ENCODE measurements at regions not wholly inside any gene's neighbourhood (a gene's known extent, or its start where the extent isn't known, plus 50 kb on each side); places are given as distances from the start of the nearest gene placed in this dataset.

DNA sequence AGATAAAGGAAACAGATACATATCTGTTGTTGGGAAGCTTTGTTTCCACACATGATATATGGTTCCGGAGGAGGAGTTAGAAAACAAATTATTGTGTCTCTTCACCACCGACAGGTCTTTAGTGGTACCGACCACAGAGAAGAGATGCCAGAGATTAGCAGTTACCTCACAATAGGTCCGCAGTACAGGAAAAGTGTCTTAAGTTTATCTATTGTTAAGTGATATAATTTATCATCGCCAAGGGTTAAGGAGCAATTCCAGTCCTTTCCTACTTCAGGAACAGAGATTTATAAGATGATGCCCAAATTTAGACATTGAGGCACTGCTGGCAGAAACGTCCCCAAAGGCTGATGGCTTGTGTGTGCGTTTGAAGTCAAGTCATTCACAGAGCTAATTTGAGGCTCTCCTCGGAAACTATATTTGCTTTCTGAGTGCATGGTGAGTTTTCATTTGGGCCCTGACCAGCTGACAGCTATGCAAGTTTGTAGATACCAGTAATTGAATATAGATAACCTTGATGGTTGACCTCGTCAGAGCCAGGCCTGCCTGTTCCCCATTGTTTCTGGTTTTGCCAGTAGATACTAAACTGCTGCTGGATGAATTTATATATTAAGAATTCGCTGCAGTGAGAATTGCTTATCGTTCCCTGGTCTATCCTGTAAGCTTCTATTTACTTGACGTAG lies 196.4 kb upstream of the IRX3 start:
- H3K79me2 ChIP-seq (ENCODE audit: control insufficient read depth, insufficient read depth, low read length, poor library complexity): no peaks in the 10 kb centered on the region
- DNase-seq: no peak
- H3K36me3 ChIP-seq (ENCODE audit: control insufficient read depth in 1 of 2, insufficient read depth in 2 of 2, low read length in 2 of 2): no peaks in the 10 kb centered on the region
- H4K12ac ChIP-seq (ENCODE audit: low read depth, low read length): no peak overlapping the region
- H3K23ac ChIP-seq (ENCODE audit: low read length): no peak overlapping the region
- H3K4me3 ChIP-seq (ENCODE audit: low read depth, low read length): no peak overlapping the region
- H4K8ac ChIP-seq (ENCODE audit: low read depth, low read length): no peak overlapping the region
- no peak overlapping the region for H3K14ac ChIP-seq (ENCODE audit: low read length)
- H2AFZ ChIP-seq (ENCODE audit: insufficient read depth, low read length, poor library complexity): no peak overlapping the region
- no peak overlapping the region for H3K4me2 ChIP-seq (ENCODE audit: low read length)
- no peaks in the 10 kb centered on the region for H3K27me3 ChIP-seq (ENCODE audit: insufficient read depth, low read length)
- H3K4me1 ChIP-seq (ENCODE audit: control insufficient read depth in 1 of 2, insufficient read depth in 2 of 2, low read length in 2 of 2): peaks cover 4 to 10% of the 10 kb centered on the region in 2 experiments
- H3K9me3 ChIP-seq (ENCODE audit: insufficient read depth, low read depth, low read length): peaks cover 3% of the 10 kb centered on the region
- H2BK120ac ChIP-seq (ENCODE audit: insufficient read depth, low read length, poor library complexity): no peak overlapping the region
- no peak overlapping the region for H3K18ac ChIP-seq (ENCODE audit: low read length)
- H2BK5ac ChIP-seq (ENCODE audit: low read depth, low read length, poor library complexity): no peak overlapping the region
- H3K9ac ChIP-seq (ENCODE audit: low read length): no peak overlapping the region
- no peak overlapping the region for H3K27ac ChIP-seq (ENCODE audit: low read depth, low read length)
- WGBS (ENCODE audit: extremely low coverage, insufficient coverage, insufficient read length): no CpG with 5 or more reads among the region's 12 CpGs
- peaks cover 2% of the 10 kb centered on the region for H3K79me1 ChIP-seq (ENCODE audit: low read length)
- H4K91ac ChIP-seq (ENCODE audit: low read depth, low read length): no peak overlapping the region
- H2BK12ac ChIP-seq (ENCODE audit: low read length): no peak overlapping the region
- no peak overlapping the region for H2AK5ac ChIP-seq (ENCODE audit: low read length)
- H3K4ac ChIP-seq (ENCODE audit: low read depth, low read length): no peak overlapping the region

GRCh38 chr16:54480429-54480828 lies 193.8 kb upstream of the IRX3 start:
- Histone ChIP-seq H3K14ac (ENCODE audit: low read length) (no peak overlapping the region), H2AK5ac (ENCODE audit: low read length) (no peak overlapping the region), H3K23ac (ENCODE audit: low read length) (no peak overlapping the region), H4K8ac (ENCODE audit: low read depth, low read length) (no peak overlapping the region), H3K18ac (ENCODE audit: low read length) (no peak overlapping the region), H3K79me1 (ENCODE audit: low read length) (peaks cover 2% of the 10 kb centered on the region), H3K27ac (ENCODE audit: low read depth, low read length) (no peak overlapping the region), H3K79me2 (ENCODE audit: control insufficient read depth, insufficient read depth, low read length, poor library complexity) (no peaks in the 10 kb centered on the region), H3K36me3 (ENCODE audit: control insufficient read depth in 1 of 2, insufficient read depth in 2 of 2, low read length in 2 of 2) (no peaks in the 10 kb centered on the region), H2BK12ac (ENCODE audit: low read length) (no peak overlapping the region), H2AFZ (ENCODE audit: insufficient read depth, low read length, poor library complexity) (no peak overlapping the region), H3K4me1 (ENCODE audit: control insufficient read depth in 1 of 2, insufficient read depth in 2 of 2, low read length in 2 of 2) (peaks cover 4 to 10% of the 10 kb centered on the region in 2 experiments), H3K4ac (ENCODE audit: low read depth, low read length) (no peak overlapping the region), H3K27me3 (ENCODE audit: insufficient read depth, low read length) (no peaks in the 10 kb centered on the region), H3K9me3 (ENCODE audit: insufficient read depth, low read depth, low read length) (peaks cover 3% of the 10 kb centered on the region), H4K12ac (ENCODE audit: low read depth, low read length) (no peak overlapping the region), H3K9ac (ENCODE audit: low read length) (no peak overlapping the region), H3K4me3 (ENCODE audit: low read depth, low read length) (no peak overlapping the region), H3K4me2 (ENCODE audit: low read length) (no peak overlapping the region), H2BK5ac (ENCODE audit: low read depth, low read length, poor library complexity) (no peak overlapping the region), H4K91ac (ENCODE audit: low read depth, low read length) (no peak overlapping the region), H2BK120ac (ENCODE audit: insufficient read depth, low read length, poor library complexity) (no peak overlapping the region)
- WGBS (ENCODE audit: extremely low coverage, insufficient coverage, insufficient read length): no CpG with 5 or more reads among the region's 5 CpGs
- no peak for DNase-seq

- Histone ChIP-seq H3K4ac (ENCODE audit: low read depth, low read length) (no peak overlapping the region), H3K4me1 (ENCODE audit: control insufficient read depth in 1 of 2, insufficient read depth in 2 of 2, low read length in 2 of 2) (peaks cover 2 to 5% of the 10 kb centered on the region in 2 experiments), H4K8ac (ENCODE audit: low read depth, low read length) (no peak overlapping the region), H3K79me2 (ENCODE audit: control insufficient read depth, insufficient read depth, low read length, poor library complexity) (no peaks in the 10 kb centered on the region), H3K79me1 (ENCODE audit: low read length) (peaks cover 1% of the 10 kb centered on the region), H4K91ac (ENCODE audit: low read depth, low read length) (no peak overlapping the region), H2BK12ac (ENCODE audit: low read length) (no peak overlapping the region), H3K4me3 (ENCODE audit: low read depth, low read length) (no peak overlapping the region), H3K18ac (ENCODE audit: low read length) (no peak overlapping the region), H3K27me3 (ENCODE audit: insufficient read depth, low read length) (no peaks in the 10 kb centered on the region), H3K4me2 (ENCODE audit: low read length) (no peak overlapping the region), H3K27ac (ENCODE audit: low read depth, low read length) (no peak overlapping the region), H3K36me3 (ENCODE audit: control insufficient read depth in 1 of 2, insufficient read depth in 2 of 2, low read length in 2 of 2) (no peaks in the 10 kb centered on the region), H2AFZ (ENCODE audit: insufficient read depth, low read length, poor library complexity) (no peak overlapping the region), H3K9me3 (ENCODE audit: insufficient read depth, low read depth, low read length) (peaks cover 3% of the 10 kb centered on the region), H2BK120ac (ENCODE audit: insufficient read depth, low read length, poor library complexity) (no peak overlapping the region), H3K23ac (ENCODE audit: low read length) (no peak overlapping the region), H4K12ac (ENCODE audit: low read depth, low read length) (no peak overlapping the region), H2AK5ac (ENCODE audit: low read length) (no peak overlapping the region), H3K14ac (ENCODE audit: low read length) (no peak overlapping the region), H3K9ac (ENCODE audit: low read length) (no peak overlapping the region), H2BK5ac (ENCODE audit: low read depth, low read length, poor library complexity) (no peak overlapping the region)
- DNase-seq: no peak
- no CpG with 5 or more reads among the region's 1 CpG for WGBS (ENCODE audit: extremely low coverage, insufficient coverage, insufficient read length)
Observed at GRCh38 chr16:54479546-54479945, 193.0 kb upstream of the IRX3 start.

DNA sequence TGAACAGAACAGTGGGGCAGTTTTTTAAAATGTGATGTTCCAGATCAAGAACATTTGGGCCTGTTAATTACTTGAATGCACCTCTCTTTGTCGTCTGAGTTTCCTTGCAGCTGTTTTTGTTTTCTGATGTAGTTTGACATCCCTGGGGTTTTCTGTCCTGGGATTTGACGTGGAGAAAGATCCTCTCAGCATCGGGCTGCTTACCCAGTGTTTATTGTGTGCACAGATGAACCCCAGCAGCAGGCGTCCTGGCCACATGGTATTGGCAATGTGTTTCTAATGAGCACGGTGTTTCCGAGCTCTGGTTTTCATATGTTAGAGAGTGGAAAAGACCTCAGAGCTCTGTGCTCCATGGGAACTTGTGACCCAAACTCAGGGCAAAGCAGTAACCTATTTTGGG lies 191.1 kb upstream of the IRX3 start:
- Histone ChIP-seq H4K91ac (ENCODE audit: low read depth, low read length) (no peak overlapping the region), H3K23ac (ENCODE audit: low read length) (no peak overlapping the region), H3K27ac (ENCODE audit: low read depth, low read length) (no peak overlapping the region), H3K27me3 (ENCODE audit: insufficient read depth, low read length) (no peaks in the 10 kb centered on the region), H2BK120ac (ENCODE audit: insufficient read depth, low read length, poor library complexity) (no peak overlapping the region), H3K9me3 (ENCODE audit: insufficient read depth, low read depth, low read length) (peaks cover 3% of the 10 kb centered on the region), H3K79me1 (ENCODE audit: low read length) (no peaks in the 10 kb centered on the region), H3K4me2 (ENCODE audit: low read length) (no peak overlapping the region), H2BK12ac (ENCODE audit: low read length) (no peak overlapping the region), H3K4ac (ENCODE audit: low read depth, low read length) (no peak overlapping the region), H3K18ac (ENCODE audit: low read length) (no peak overlapping the region), H4K12ac (ENCODE audit: low read depth, low read length) (no peak overlapping the region), H4K8ac (ENCODE audit: low read depth, low read length) (no peak overlapping the region), H2AK5ac (ENCODE audit: low read length) (no peak overlapping the region), H3K14ac (ENCODE audit: low read length) (no peak overlapping the region), H2BK5ac (ENCODE audit: low read depth, low read length, poor library complexity) (no peak overlapping the region), H3K79me2 (ENCODE audit: control insufficient read depth, insufficient read depth, low read length, poor library complexity) (no peaks in the 10 kb centered on the region), H3K36me3 (ENCODE audit: control insufficient read depth in 1 of 2, insufficient read depth in 2 of 2, low read length in 2 of 2) (no peaks in the 10 kb centered on the region), H3K4me1 (ENCODE audit: control insufficient read depth in 1 of 2, insufficient read depth in 2 of 2, low read length in 2 of 2) (no peaks in the 10 kb centered on the region), H2AFZ (ENCODE audit: insufficient read depth, low read length, poor library complexity) (no peak overlapping the region), H3K9ac (ENCODE audit: low read length) (no peak overlapping the region), H3K4me3 (ENCODE audit: low read depth, low read length) (no peak overlapping the region)
- DNase-seq: no peak
- no CpG with 5 or more reads among the region's 6 CpGs for WGBS (ENCODE audit: extremely low coverage, insufficient coverage, insufficient read length)

All from trophoblast cell (in vitro differentiated cells and primary cell).